NT2/D1 (cell line): ENCODE measurements at regions not wholly inside any gene's neighbourhood (a gene's known extent, or its start where the extent isn't known, plus 50 kb on each side); places are given as distances from the start of the nearest gene placed in this dataset.

Experiments used
- DNase-seq: peaks from one replicate; pipeline ENCODE4 v3.0.0-alpha.2; 2011; ENCODE audit warnings: low read depth, low spot score
- H3K27me3 ChIP-seq: 2 replicates; pipeline ENCODE4 v1.6.0; 2011; ENCODE audit warnings: mild to moderate bottlenecking; ENCODE audit not compliant: insufficient read length, insufficient read depth
- H3K36me3 ChIP-seq: 2 replicates; pipeline ENCODE4 v1.6.1; 2011; ENCODE audit warnings: mild to moderate bottlenecking, low read length, mixed read lengths; ENCODE audit not compliant: insufficient read depth, insufficient read length
- H3K4me1 ChIP-seq: 2 replicates; pipeline ENCODE4 v1.5.1; 2011; ENCODE audit not compliant: insufficient read depth, insufficient read length
- H3K4me3 ChIP-seq: 2 replicates; pipeline ENCODE4 v1.5.1; 2011; ENCODE audit warnings: low read depth; ENCODE audit not compliant: insufficient read length
- H3K9ac ChIP-seq: 2 replicates; pipeline ENCODE4 v1.6.0; 2011; ENCODE audit warnings: low read depth; ENCODE audit not compliant: insufficient read length
- H3K9me3 ChIP-seq: 2 replicates; pipeline ENCODE4 v1.5.1; 2011; ENCODE audit warnings: mild to moderate bottlenecking, low read length; ENCODE audit not compliant: insufficient read depth
- SUZ12 ChIP-seq: IDR thresholded peaks from 2 replicates; pipeline ENCODE4 v1.6.1; 2011; ENCODE audit not compliant: insufficient read length, insufficient read depth; ENCODE audit errors: extremely low read depth
- YY1 ChIP-seq: IDR thresholded peaks from 2 replicates; pipeline ENCODE4 v1.6.1; 2011; ENCODE audit not compliant: insufficient read length, insufficient read depth
- ZNF274 ChIP-seq: IDR thresholded peaks from 2 replicates; pipeline ENCODE4 v1.6.1; 2011; ENCODE audit warnings: mild to moderate bottlenecking, low read depth, low read length

- Histone ChIP-seq H3K9me3 (no peaks in the 10 kb centered on the region), H3K27me3 (no peaks in the 10 kb centered on the region), H3K9ac (no peak overlapping the region), H3K4me1 (peaks cover 1% of the 10 kb centered on the region), H3K4me3 (no peak overlapping the region), H3K36me3 (no peaks in the 10 kb centered on the region)
- no peak for TF ChIP-seq ZNF274
- no peak for TF ChIP-seq YY1
- no peak for TF ChIP-seq SUZ12
- DNase-seq: no peak
These were observed 88.5 kb downstream of the NPTX2 start for GRCh38 chr7:98705626-98706025.

DNA sequence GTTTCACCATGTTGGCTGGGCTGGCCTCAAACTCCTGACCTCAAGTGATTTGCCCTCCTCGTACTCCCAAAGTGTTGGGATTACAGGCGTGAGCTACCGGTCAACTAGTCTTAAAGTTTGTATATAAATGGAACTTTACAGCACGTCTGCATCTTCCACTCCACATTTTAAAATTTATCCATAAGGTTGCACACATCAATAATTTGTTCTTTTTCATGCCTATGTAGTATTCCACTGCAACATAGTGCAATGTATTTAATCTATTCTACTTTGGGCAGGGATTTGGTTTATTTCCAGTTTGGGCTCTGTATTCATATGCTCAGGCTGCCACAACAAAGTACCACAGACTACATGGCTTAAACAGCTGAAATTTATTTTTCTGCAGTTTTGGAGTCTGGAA lies 90.0 kb downstream of the NPTX2 start:
- no peaks in the 10 kb centered on the region for H3K9me3 ChIP-seq
- H3K4me3 ChIP-seq: no peak overlapping the region
- H3K9ac ChIP-seq: no peak overlapping the region
- no peaks in the 10 kb centered on the region for H3K36me3 ChIP-seq
- DNase-seq: no peak
- H3K27me3 ChIP-seq: no peaks in the 10 kb centered on the region
- no peaks in the 10 kb centered on the region for H3K4me1 ChIP-seq
- TF ChIP-seq ZNF274: no peak
- TF ChIP-seq YY1: no peak
- TF ChIP-seq SUZ12: no peak

DNA sequence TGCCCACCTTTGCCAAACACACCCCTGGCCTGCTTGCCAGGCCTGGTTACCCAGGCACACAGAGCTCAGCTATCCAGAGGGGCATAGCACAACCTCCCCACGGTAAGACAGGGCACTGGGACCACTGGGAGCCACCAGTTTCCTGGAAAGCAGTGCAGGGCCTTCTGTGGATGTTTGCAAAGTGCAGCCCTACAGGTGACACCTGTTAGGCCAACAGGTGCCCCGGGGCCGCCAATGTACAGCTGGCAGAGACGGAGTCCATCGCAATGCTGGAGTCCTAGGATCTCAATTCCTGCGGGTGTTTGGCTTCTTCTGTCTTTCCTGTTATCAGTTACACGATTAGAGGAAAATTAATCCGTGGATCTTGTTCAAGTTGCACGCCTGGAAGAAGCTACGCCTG lies 94.9 kb downstream of the NPTX2 start:
- Histone ChIP-seq H3K4me3 (no peak overlapping the region), H3K36me3 (no peaks in the 10 kb centered on the region), H3K9ac (no peak overlapping the region), H3K4me1 (no peaks in the 10 kb centered on the region), H3K9me3 (no peaks in the 10 kb centered on the region), H3K27me3 (no peaks in the 10 kb centered on the region)
- DNase-seq: no peak
- TF ChIP-seq SUZ12 (no peak), ZNF274 (no peak), YY1 (no peak)

DNA sequence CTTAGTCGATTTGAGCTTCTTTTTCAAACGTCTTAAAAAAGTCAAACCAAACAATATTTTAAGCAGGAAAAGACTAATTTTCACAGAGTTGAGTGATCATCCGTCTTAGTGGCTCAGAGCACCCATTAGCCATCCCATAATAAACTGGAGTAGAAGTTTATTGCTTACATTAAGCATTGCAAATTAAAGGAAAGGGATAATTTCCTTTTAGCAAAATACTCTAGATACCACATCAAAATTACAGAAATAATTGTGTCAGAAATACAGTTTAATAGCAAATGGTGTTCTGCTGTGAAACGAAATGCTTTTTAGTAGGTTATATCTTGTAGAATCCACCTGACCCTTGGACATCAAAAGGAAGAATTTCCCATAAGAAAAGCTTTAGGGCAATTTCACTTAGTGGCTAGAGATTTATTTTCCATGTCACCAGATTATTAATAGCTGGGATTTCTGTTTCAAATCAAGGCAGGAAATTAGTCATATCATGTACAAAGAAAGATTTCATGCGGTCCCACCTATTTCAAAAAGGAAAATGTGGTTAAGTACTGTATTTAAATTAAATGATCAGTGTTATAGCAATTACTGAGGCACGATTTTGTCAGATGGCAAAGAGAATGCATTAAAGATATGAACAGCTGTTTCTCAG lies 96.2 kb downstream of the NPTX2 start:
- DNase-seq: no peak
- H3K27me3 ChIP-seq: no peaks in the 10 kb centered on the region
- H3K9me3 ChIP-seq: no peaks in the 10 kb centered on the region
- no peak overlapping the region for H3K9ac ChIP-seq
- no peaks in the 10 kb centered on the region for H3K36me3 ChIP-seq
- no peaks in the 10 kb centered on the region for H3K4me1 ChIP-seq
- TF ChIP-seq SUZ12: no peak
- TF ChIP-seq YY1: no peak
- TF ChIP-seq ZNF274: no peak
- H3K4me3 ChIP-seq: no peak overlapping the region

DNA sequence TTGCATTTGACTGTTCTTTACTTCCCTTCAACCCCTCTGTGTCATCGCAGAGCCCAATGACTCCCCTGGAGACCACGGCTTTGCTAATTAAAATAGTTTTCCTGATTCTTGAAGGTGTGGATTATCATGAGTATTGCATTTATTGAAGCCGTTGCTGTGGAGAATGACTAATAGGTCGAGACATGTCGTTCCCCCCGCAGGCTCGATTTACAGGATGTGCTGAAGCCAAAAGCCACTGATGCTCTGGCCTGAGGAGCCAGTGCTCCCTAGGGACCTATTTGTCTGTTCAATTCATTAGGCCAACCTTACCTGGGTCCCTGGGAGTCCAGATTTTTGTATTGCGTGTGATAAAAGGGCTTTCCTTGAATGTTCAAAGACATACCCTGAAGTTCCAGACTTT lies 102.3 kb downstream of the NPTX2 start:
- Histone ChIP-seq H3K27me3 (no peaks in the 10 kb centered on the region), H3K4me3 (no peak overlapping the region), H3K9me3 (no peaks in the 10 kb centered on the region), H3K36me3 (no peaks in the 10 kb centered on the region), H3K9ac (no peak overlapping the region), H3K4me1 (no peaks in the 10 kb centered on the region)
- TF ChIP-seq ZNF274 (no peak), SUZ12 (no peak), YY1 (no peak)
- DNase-seq: no peak

DNA sequence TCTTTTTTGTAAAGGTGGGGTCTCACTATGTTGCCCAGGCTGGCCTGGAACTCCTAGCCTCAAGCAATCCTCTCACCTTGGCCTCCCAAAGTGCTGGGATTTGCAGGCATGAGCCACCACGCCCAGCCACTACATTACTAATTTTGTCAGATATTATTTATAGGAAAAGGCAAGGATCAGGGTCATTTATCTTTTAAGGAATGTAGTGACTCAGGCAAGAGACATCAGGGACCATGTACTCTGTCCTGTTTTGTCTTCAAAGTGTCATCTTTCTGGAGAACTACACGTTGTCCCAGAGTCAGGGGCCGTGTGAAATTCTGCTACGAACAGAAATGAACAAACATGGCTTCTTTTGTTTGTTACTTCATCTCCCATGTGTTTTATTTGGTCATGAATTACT lies 105.3 kb downstream of the NPTX2 start:
- no peak overlapping the region for H3K4me3 ChIP-seq
- no peaks in the 10 kb centered on the region for H3K9me3 ChIP-seq
- peaks cover 2% of the 10 kb centered on the region for H3K4me1 ChIP-seq
- H3K36me3 ChIP-seq: no peaks in the 10 kb centered on the region
- DNase-seq: no peak
- H3K9ac ChIP-seq: no peak overlapping the region
- TF ChIP-seq ZNF274 (no peak), SUZ12 (no peak), YY1 (no peak)
- no peaks in the 10 kb centered on the region for H3K27me3 ChIP-seq

DNA sequence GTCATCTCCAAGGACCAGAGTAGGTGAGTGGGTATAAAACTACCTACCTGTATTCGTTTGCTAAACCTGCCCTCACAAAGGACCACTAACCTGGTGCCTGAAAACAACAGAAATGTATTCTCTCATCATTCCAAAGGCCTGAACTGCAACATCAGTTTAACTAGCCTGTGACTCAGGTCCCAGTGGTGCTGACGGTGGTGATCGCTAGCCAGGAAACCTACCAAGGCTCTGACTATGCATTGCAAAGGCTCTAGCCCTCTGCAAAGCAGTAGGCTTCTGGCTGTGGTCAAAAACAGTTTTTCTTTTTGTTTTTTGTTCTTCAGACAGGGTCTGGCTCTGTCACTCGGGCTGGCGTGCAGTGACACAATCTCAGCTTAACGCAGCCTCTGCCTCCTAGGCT lies 107.5 kb downstream of the NPTX2 start:
- H3K4me3 ChIP-seq: no peak overlapping the region
- no peak for DNase-seq
- TF ChIP-seq YY1 (no peak), SUZ12 (no peak), ZNF274 (no peak)
- no peak overlapping the region for H3K9ac ChIP-seq
- H3K9me3 ChIP-seq: no peaks in the 10 kb centered on the region
- H3K36me3 ChIP-seq: no peaks in the 10 kb centered on the region
- H3K27me3 ChIP-seq: no peaks in the 10 kb centered on the region
- peaks cover 2% of the 10 kb centered on the region for H3K4me1 ChIP-seq
